ENCODE measurements at regions not wholly inside any gene's neighbourhood (a gene's known extent, or its start where the extent isn't known, plus 50 kb on each side); places are given as distances from the start of the nearest gene placed in this dataset.
"Not testable (repeated sequence)": the region's sequence is repeated elsewhere in the genome, so short reads cannot be mapped to it uniquely, and the experiment has no call there.

GRCh38 chr4:52207146-52207545, 156.0 kb downstream of the SPATA18 start:
- DNase-seq; intact Hi-C loops (cut with DNase I): not testable (repeated sequence)

GRCh38 chr4:52212702-52213101, 161.6 kb downstream of the SPATA18 start:
- DNase-seq = no peak
- intact Hi-C loops (cut with DNase I) = no loop called here

- intact Hi-C loops (cut with DNase I) = no loop called here
- no peak for DNase-seq
Observed at GRCh38 chr4:52231526-52231925, 180.4 kb downstream of the SPATA18 start.

- peak in 1 of 42 donors; percentile 16 for DNase-seq
- intact Hi-C loops (cut with DNase I) = no loop called here
Observed at GRCh38 chr4:52234561-52235440, 183.7 kb downstream of the SPATA18 start.

GRCh38 chr4:52235552-52236201, 184.6 kb downstream of the SPATA18 start:
- DNase-seq = no peak
- intact Hi-C loops (cut with DNase I) = no loop called here

GRCh38 chr4:52241916-52242315, 190.8 kb downstream of the SPATA18 start:
- no peak for DNase-seq

GRCh38 chr4:52243367-52243766, 192.3 kb downstream of the SPATA18 start:
- intact Hi-C loops (cut with DNase I) = no loop called here
- no peak for DNase-seq

More at GRCh38 chr4:52241916-52242315, 190.8 kb downstream of the SPATA18 start:
- intact Hi-C loops (cut with DNase I) = no loop called here

GRCh38 chr4:52244103-52244775, 193.1 kb downstream of the SPATA18 start:
- intact Hi-C loops (cut with DNase I) = no loop called here
- no peak for DNase-seq

- intact Hi-C loops (cut with DNase I) = no loop called here
- DNase-seq = no peak
Observed at GRCh38 chr4:52244848-52245247, 193.7 kb downstream of the SPATA18 start.

GRCh38 chr4:52246827-52247226, 195.7 kb downstream of the SPATA18 start:
- intact Hi-C loops (cut with DNase I) = no loop called here

GRCh38 chr4:52247941-52248340, 196.8 kb downstream of the SPATA18 start:
- no peak for DNase-seq
- intact Hi-C loops (cut with DNase I) = no loop called here

More at GRCh38 chr4:52246827-52247226, 195.7 kb downstream of the SPATA18 start:
- DNase-seq = no peak

GRCh38 chr4:52248820-52249219, 197.7 kb downstream of the SPATA18 start:
- intact Hi-C loops (cut with DNase I) = no loop called here
- DNase-seq = no peak

- no peak for DNase-seq
- intact Hi-C loops (cut with DNase I) = no loop called here
Observed at GRCh38 chr4:52249581-52249980, 198.5 kb downstream of the SPATA18 start.

GRCh38 chr4:52250154-52250553, 199.1 kb downstream of the SPATA18 start:
- intact Hi-C loops (cut with DNase I) = no loop called here
- DNase-seq = no peak

- DNase-seq = no peak
- intact Hi-C loops (cut with DNase I) = no loop called here
Observed at GRCh38 chr4:52251864-52252263, 200.8 kb downstream of the SPATA18 start.

- no peak for DNase-seq
- intact Hi-C loops (cut with DNase I) = no loop called here
Observed at GRCh38 chr4:52253025-52253424, 201.9 kb downstream of the SPATA18 start.

GRCh38 chr4:52256522-52256921, 205.4 kb downstream of the SPATA18 start:
- intact Hi-C loops (cut with DNase I) = no loop called here

GRCh38 chr4:52259978-52260377, 208.9 kb downstream of the SPATA18 start:
- DNase-seq = peak in 2 of 42 donors; percentile 12 to 18
- intact Hi-C loops (cut with DNase I) = no loop called here

More at GRCh38 chr4:52256522-52256921, 205.4 kb downstream of the SPATA18 start:
- DNase-seq = no peak

GRCh38 chr4:52260514-52261210, 209.6 kb downstream of the SPATA18 start:
- peak in 26 of 42 donors; percentile 2 to 50 (median 28) for DNase-seq
- intact Hi-C loops (cut with DNase I) = no loop called here

All from head of caudate nucleus (tissue), 42 donors.